ENCODE measurements at regions not wholly inside any gene's neighbourhood (a gene's known extent, or its start where the extent isn't known, plus 50 kb on each side); places are given as distances from the start of the nearest gene placed in this dataset.

DNA sequence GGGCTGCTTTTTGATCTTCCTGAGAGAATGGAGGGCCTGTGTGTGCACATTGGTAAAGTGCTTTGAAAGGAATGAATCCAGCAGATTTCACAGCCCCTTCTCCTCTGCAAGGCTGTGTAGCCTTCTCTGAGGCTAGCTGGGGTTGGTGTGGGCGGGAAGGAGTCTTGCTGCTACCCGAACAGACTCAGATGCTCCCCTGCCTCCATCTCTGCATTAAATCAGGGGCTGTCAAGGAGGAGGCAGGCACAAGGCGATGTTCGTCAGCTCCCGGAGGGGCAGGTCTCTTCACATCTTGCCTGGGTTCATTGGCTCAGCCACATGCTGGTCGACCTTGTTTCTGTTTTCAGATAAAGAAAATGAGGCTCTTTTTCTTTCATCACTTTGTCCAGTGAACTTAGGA lies 291.5 kb upstream of the SULF2 start:
- no peak overlapping the region for H3K4me3 ChIP-seq
- TF ChIP-seq POLR2A (IDR thresholded peaks at IDR 0.05), result no peak
- TF ChIP-seq, protein P1, sequence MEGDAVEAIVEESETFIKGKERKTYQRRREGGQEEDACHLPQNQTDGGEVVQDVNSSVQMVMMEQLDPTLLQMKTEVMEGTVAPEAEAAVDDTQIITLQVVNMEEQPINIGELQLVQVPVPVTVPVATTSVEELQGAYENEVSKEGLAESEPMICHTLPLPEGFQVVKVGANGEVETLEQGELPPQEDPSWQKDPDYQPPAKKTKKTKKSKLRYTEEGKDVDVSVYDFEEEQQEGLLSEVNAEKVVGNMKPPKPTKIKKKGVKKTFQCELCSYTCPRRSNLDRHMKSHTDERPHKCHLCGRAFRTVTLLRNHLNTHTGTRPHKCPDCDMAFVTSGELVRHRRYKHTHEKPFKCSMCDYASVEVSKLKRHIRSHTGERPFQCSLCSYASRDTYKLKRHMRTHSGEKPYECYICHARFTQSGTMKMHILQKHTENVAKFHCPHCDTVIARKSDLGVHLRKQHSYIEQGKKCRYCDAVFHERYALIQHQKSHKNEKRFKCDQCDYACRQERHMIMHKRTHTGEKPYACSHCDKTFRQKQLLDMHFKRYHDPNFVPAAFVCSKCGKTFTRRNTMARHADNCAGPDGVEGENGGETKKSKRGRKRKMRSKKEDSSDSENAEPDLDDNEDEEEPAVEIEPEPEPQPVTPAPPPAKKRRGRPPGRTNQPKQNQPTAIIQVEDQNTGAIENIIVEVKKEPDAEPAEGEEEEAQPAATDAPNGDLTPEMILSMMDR (IDR thresholded peaks at IDR 0.05), result no peak
- no peak overlapping the region for H3K27ac ChIP-seq
- no peaks in the 10 kb centered on the region for H3K9me3 ChIP-seq
- H3K36me3 ChIP-seq, result no peaks in the 10 kb centered on the region
- no peak for DNase-seq
- intact Hi-C loops (cut with DNase I; ENCODE audit: low total_unique reads), result no loop called here
- H3K27me3 ChIP-seq, result no peaks in the 10 kb centered on the region
- H3K4me1 ChIP-seq, result no peaks in the 10 kb centered on the region

DNA sequence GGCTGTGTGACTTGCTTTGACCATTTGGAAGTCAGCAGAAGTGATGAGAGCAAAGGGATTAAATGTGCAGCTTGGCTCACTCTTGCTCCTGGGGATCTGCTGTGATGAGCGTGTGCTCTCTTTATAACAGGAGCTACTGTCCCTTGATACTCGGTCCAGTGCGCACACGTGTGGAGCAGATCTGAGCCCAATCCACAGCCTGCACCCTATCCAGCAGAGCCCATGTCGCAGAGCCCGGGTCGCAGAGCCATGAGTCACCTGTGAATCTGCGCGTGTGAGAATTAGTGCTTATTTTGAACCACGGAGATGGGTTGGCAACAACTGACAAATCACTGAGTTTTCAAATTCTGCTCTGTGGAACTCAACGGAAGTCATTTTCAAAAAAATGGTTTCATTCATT lies 291.0 kb upstream of the SULF2 start:
- intact Hi-C loops (cut with DNase I; ENCODE audit: low total_unique reads), result no loop called here
- Histone ChIP-seq H3K36me3 (no peaks in the 10 kb centered on the region), H3K4me3 (no peak overlapping the region), H3K9me3 (no peaks in the 10 kb centered on the region), H3K27me3 (no peaks in the 10 kb centered on the region), H3K27ac (no peak overlapping the region), H3K4me1 (no peaks in the 10 kb centered on the region)
- no peak for DNase-seq
- TF ChIP-seq, protein P1 (IDR thresholded peaks at IDR 0.05), result no peak
- no peak for TF ChIP-seq POLR2A (IDR thresholded peaks at IDR 0.05)

DNA sequence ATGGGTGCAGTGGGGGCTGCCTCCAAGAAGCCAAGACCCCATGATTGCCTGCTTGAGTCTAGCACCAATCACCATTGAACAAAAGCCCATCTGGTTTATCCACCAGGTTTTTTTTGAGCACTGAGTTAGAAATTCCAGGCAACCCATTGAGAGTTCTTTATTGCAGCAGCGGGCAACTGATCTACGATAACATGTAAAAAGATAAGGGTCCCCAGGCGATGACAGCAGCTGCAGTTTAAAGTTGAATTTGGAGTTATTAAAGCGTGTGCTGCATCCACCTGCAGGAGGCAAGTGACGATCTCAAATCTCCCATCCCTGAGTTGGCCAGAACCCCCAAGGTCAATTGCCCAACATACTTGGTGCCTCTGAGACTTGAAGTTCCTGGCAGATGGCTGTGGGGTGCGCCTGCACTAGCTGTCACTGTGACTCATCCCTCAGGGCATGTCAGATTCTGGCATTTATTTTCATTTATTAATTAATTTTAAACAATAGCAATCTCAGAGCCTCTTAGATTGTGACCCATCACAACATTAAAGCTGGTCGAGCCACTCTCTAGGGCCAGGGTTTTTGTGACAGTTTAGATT lies 290.4 kb upstream of the SULF2 start:
- TF ChIP-seq, protein P1 (IDR thresholded peaks at IDR 0.05), result no peak
- H3K36me3 ChIP-seq, result no peaks in the 10 kb centered on the region
- intact Hi-C loops (cut with DNase I; ENCODE audit: low total_unique reads), result no loop called here
- DNase-seq, result no peak
- H3K27me3 ChIP-seq, result no peaks in the 10 kb centered on the region
- no peaks in the 10 kb centered on the region for H3K9me3 ChIP-seq
- no peak overlapping the region for H3K4me3 ChIP-seq
- no peaks in the 10 kb centered on the region for H3K4me1 ChIP-seq
- H3K27ac ChIP-seq, result no peak overlapping the region

DNA sequence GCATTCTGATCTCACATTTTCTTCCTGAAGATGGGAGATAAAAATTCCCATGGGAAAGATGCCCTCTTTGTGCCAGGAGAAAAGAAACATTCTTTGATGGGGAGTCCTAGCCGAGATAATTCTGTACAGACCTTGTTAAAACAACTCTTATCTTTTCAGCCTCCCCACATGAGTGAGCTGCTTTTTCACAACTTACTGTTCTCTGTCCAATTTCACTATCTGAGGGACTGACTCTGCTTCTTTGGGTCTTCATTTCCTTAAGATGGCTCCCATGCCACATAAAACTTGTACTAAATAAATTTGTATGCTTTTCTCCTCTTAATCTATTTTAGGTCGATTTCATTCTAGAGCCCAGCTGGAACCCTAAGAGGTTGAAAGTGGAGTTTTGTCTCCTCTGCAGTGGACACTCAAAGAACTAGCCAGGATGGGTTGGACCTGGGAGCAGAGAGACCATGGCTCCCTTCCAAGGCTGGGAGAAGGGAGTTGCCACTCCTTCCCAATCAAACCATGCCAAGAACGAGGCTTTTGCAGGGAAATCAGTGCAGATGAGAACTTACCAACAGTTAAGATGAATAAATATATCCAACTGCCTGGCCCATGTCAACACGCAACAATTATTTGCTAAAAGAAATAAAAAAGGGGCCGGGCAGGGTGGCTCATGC lies 285.8 kb upstream of the SULF2 start:
- DNase-seq, result peak; percentile 57 to 63
- intact Hi-C loops (cut with DNase I; ENCODE audit: low total_unique reads), result no loop called here

DNA sequence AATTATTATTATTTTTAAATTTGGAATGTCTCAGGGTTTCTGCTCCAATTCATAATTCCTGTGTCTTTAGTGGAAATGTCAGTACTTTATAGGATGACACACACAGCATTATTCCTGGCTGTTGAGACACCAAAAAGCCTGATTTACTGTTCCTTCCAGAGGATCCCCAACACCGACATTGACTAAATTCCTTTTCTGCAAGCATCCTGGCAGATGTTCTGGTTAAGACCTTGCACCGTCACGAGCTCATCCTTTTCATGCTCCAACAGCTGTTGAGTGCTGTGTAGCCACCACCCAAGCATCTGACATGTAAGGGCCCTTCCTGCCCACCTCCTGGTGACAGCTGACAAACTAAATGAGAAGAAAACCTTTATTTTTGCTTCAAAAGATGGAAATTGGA lies 284.3 kb upstream of the SULF2 start:
- intact Hi-C loops (cut with DNase I; ENCODE audit: low total_unique reads), result no loop called here
- H3K27ac ChIP-seq, result peak overlapping the region in 1 of 2 donors; percentile 62
- no peaks in the 10 kb centered on the region for H3K4me1 ChIP-seq
- no peaks in the 10 kb centered on the region for H3K9me3 ChIP-seq
- H3K4me3 ChIP-seq, result no peak overlapping the region
- no peaks in the 10 kb centered on the region for H3K27me3 ChIP-seq
- no peak for TF ChIP-seq POLR2A (IDR thresholded peaks at IDR 0.05)
- TF ChIP-seq, protein P1 (IDR thresholded peaks at IDR 0.05), result no peak
- H3K36me3 ChIP-seq, result no peaks in the 10 kb centered on the region
- no peak for DNase-seq

More for the DNA sequence above, 285.8 kb upstream of the SULF2 start:
- H3K36me3 ChIP-seq, result no peaks in the 10 kb centered on the region
- TF ChIP-seq, protein P1 (IDR thresholded peaks at IDR 0.05), result no peak
- TF ChIP-seq POLR2A (IDR thresholded peaks at IDR 0.05), result no peak
- H3K27ac ChIP-seq, result peak overlapping the region; percentile 59 to 62
- no peaks in the 10 kb centered on the region for H3K9me3 ChIP-seq
- H3K27me3 ChIP-seq, result no peaks in the 10 kb centered on the region
- no peak overlapping the region for H3K4me3 ChIP-seq
- no peaks in the 10 kb centered on the region for H3K4me1 ChIP-seq
